ENCODE measurements at regions not wholly inside any gene's neighbourhood (a gene's known extent, or its start where the extent isn't known, plus 50 kb on each side); places are given as distances from the start of the nearest gene placed in this dataset.

GRCh38 chr5:148005788-148006520 lies 57.8 kb upstream of the SPINK5 start:
- TF ChIP-seq POLR2A (IDR thresholded peaks at IDR 0.05) (no peak), POLR2AphosphoS5 (IDR thresholded peaks at IDR 0.05) (no peak), CTCF (IDR thresholded peaks at IDR 0.05 in 8 of 11, conservative IDR thresholded peaks at IDR 0.05 in 3 of 11) (no peak)
